IPS DF 4.7 (cell line): ENCODE measurements at regions not wholly inside any gene's neighbourhood (a gene's known extent, or its start where the extent isn't known, plus 50 kb on each side); places are given as distances from the start of the nearest gene placed in this dataset.

Experiments used
- DNase-seq: peaks from one replicate; pipeline ENCODE4 v3.0.0-alpha.2; 2013; ENCODE audit warnings: low spot score; ENCODE audit errors: extremely low read depth

DNA sequence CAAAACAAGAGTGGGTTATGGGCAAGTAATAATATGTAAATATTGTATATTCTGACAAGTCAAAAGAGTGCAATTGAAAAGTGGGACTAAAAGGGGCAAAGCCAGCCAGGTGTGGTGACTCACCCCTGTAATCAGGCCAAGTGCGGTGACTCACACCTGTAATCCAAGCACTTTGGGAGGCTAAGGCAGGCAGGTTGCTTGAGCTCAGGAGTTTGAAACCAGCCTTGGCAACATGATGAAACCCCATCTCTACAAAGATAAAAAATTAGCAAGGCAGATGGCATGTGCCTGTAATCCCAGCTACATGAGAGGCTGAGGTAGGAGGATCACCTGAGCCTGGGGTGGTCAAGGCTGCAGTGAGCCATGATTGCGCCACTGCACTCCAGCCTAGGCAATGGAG lies 304.0 kb downstream of the HHIPL2 start:
- DNase-seq = no peak

DNA sequence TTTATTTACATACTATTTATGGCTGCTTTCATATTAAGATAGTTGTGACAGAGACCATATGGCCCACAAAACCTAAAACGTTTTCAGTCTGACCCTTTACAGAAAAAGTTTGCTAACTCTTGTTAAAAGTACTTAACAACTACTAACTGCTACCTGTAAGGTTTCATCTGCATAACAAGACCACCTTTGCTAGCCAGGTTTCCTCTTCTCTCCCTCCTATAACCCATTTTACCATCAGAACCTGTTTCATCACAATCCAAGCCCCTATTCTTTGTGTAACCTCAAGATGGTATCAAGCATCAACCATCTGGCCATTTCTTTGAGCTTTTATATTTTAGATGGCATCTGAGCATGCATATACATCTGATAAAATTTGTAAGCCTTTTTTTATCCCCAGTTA lies 305.4 kb downstream of the HHIPL2 start:
- DNase-seq = no peak

GRCh38 chr1:222241410-222241809 lies 306.5 kb downstream of the HHIPL2 start:
- DNase-seq = no peak

DNA sequence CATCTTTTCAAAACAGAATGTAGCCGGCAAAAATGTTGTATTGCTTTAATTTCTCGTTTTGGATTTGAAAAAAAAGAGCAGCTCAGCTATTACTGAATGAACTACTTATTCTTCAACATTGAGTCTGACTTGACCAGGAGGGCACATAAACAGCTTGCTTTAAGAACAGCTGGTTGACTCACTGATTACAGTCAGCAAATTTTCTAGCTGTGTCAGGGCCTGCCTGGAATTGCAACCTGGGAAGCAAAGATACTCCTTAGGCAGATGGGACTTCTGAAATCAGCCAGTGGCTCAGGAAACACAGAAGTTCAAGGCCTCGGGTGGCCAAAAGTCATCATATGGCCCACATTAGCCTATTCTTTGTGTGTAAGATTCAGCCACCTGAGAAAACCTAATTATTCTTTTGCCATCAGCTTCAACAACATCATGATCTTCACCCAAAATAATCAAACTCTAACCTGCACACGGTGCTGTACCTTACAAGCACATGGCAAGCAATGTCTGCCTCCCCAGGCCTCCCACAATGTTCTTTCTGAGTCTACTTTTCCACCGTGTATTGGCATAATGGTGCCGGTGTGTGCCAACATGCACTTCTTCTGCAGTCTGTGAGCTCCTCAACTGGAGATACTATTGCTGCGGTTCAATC lies 307.2 kb downstream of the HHIPL2 start:
- DNase-seq = no peak

DNA sequence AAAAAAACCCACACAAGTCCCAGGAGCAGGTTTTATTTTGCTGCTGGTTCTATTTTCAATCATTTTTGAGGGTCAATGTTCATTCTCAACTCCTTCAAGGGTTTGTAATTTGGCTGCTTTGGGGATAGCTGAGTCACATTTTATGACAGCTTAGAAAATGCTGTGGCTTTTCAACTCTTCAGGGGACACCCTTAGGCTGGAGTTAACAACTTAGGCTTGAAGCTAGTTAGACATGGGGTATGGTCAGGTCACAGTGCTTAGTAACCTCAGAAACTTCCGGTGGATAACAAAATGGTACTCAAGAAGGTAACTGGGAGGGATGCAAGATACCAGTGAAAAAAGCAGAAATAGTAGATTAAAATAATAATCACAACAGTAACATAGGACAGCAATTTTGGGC lies 308.8 kb downstream of the HHIPL2 start:
- DNase-seq = no peak

GRCh38 chr1:222234351-222234750 lies 313.6 kb downstream of the HHIPL2 start:
- no peak for DNase-seq

GRCh38 chr1:222233444-222234158 lies 314.3 kb downstream of the HHIPL2 start:
- no peak for DNase-seq

DNA sequence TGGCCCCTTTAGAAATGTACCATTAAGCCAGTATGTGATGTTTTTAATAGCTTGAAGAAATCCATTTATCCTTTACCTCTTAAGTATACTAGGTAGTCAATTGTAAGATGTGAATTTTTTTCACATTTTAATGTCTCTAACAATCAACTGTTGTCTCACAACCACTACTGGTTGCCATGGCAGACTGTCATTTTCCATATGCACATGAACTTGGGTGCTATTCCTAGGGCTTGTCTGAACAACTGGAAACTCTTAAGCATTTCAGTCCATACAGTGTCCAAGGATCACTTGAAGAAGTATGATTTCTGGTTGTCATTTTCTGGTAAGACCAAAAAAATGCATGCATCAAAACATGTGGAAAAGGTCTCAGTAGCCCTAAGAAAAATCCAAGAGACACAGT lies 315.1 kb downstream of the HHIPL2 start:
- no peak for DNase-seq

GRCh38 chr1:222229672-222230312 lies 318.1 kb downstream of the HHIPL2 start:
- no peak for DNase-seq

DNA sequence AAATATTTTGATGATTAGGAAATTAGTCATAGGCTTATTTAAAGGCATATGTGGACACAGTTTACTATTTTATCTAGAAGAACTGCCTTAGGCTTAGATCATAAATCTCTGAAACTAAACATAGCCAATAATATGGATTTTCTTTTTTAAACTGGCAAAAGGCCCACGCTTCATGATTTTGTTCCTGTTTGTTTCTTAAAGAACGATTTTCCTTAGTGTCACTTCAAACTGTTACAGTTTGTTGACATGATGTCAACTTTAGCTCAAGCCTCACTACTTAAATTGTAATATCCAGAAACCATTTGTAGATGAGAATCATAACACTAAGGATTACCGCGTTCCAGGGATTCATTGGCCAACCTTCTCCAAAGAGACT lies 322.6 kb downstream of the HHIPL2 start:
- DNase-seq = no peak

DNA sequence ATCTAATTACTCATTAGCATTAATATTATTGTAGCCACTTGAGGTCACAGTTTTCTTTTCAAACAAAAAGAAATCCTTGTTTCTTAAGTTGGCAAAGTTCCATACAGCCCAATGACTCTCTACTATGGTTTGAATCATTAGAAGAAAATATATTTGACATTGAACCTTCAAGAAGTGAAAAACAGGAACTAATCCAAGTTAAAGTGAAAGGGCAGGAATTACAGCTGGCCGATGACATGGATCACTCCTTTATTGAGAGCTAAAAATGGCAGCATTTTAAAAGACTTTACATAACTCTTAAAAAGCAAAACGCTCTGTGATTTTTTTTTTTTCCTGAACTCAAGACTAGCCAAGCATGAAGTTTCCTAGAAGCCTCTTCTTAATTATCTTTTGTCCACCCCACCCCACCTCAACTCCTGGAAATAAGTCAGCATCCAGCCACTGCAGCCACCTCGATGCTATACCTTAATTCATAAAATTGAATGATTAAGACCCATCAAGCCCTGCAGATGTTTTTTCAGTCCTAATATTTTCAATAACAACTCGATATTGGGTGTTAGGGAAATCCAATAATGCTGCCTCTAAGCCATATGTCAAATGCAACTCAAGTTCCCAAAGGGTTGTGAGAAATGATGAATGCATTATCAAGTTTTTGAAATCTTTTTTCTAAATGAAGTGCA lies 323.1 kb downstream of the HHIPL2 start:
- no peak for DNase-seq

GRCh38 chr1:222224156-222224555 lies 323.7 kb downstream of the HHIPL2 start:
- DNase-seq = no peak

DNA sequence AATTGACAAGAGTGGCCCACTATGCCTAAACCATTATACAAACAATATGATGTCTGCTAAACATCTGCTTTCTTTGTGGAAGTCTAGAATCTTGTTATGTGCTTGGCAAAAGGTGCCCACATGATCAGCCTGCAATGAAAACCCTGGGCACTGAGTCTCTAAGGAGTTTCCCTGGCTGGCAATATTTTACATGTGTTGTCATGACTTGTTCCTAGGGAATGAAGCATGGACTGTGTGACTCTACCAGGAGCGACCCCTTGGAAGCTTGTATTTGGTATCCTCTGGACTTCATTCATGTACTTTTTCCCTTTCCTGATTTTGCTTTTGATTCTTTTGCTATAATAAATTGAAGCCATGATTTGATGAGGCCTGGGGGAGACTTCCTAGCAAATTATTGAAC lies 324.9 kb downstream of the HHIPL2 start:
- no peak for DNase-seq

GRCh38 chr1:222216255-222216754 lies 331.6 kb downstream of the HHIPL2 start:
- no peak for DNase-seq

- DNase-seq = no peak
These were observed 337.1 kb downstream of the HHIPL2 start for GRCh38 chr1:222210776-222211175.

- DNase-seq = no peak
These were observed 343.4 kb downstream of the HHIPL2 start for GRCh38 chr1:222204475-222204874.

DNA sequence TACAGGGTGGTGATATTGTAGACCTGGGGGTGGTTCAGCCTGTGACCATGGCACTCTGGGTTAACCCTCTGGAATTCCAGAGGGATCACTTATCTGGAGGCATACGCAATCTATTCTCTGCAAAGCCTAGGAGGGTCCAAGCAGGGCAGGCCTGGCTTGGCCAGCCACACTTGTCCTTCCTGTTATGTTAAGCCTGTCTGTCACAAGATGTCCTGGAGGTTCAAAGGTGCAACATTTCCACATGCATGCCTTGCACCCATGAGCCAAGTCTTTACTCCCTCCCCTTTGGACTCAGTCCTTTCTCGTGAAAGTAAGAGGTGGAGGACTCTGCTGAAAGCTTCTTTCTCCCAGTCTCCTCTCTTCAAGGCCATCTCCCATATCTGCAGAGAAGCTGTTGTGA lies 345.1 kb downstream of the HHIPL2 start:
- no peak for DNase-seq

DNA sequence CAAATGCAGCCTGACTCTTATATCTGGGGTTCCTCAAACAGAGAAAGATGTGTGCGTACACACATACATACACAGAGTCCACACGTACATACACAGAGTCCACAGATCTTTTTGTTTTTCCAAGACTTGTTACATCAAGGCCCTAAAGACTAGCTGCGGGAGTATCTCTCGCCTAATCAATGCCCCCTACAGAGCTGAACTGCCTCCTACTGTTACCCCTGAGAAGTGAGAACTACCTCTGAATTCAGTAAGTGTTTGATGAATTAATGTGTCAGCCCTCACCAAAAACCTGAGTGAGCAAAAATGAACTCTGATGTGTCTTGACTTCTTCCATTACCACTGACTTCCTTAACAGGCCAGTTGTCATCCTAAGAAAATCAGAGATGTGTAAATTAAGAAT lies 351.2 kb downstream of the HHIPL2 start:
- DNase-seq = no peak

GRCh38 chr1:222196288-222196687 lies 351.6 kb downstream of the HHIPL2 start:
- DNase-seq = no peak

DNA sequence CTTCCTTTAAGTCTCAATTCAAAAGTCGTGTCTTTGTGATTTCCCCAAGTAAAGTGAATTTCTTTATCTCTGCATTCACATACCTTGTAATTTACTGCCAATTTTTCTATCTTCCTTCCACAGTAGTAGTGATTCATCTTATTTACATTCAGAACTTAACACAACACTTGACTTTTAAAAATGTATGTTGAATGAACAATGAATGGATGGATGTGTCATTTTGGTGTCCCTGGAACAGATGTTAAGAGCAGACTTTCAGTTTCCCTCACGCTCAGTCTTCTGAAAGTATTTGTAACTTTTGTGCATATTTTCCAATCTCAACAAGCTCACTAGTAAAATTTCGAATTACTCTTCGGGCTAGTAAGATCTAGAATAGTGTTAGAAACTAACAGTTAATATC lies 352.0 kb downstream of the HHIPL2 start:
- DNase-seq = no peak

- DNase-seq = no peak
These were observed 358.7 kb downstream of the HHIPL2 start for GRCh38 chr1:222189218-222189617.
